ENCODE measurements at regions not wholly inside any gene's neighbourhood (a gene's known extent, or its start where the extent isn't known, plus 50 kb on each side); places are given as distances from the start of the nearest gene placed in this dataset.

DNA sequence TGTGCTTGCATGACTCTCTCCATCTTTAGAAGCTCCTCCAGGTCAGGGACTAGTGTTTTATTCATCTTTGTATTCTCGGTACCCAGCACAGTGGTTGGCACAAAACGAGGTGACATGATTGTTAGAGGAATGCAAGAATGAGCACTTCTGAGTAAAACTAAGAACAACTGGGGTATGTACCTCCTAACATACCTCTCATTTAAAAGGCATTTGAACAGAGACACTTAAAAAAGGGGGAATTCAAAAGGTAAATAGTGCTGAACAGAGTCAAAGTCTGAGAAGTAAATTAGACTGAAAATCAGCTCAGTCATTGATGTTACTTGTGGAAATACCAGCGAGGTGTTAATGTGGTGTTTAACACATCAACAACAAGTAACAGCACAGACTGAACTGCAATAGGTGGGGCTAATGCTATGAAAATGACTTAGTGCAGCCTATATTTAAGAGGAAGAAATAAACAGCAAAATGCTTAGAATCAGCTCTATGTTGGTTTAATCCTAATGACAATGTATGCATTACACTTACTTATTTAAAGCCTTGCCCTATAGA is 102.4 kb downstream of the TMCO5A start:
- Mint-ChIP-seq H3K27me3 (peaks cover 7% of the 10 kb centered on the region), H3K4me1 (no peaks in the 10 kb centered on the region), H3K4me3 (no peak overlapping the region), H3K27ac (no peak overlapping the region), H3K9me3 (ENCODE audit: insufficient read depth) (no peaks in the 10 kb centered on the region)
- Histone ChIP-seq H2AFZ (ENCODE audit: insufficient read depth, low read depth, low read length, poor library complexity, severe bottlenecking) (no peak overlapping the region), H3K79me2 (ENCODE audit: control insufficient read depth, insufficient read depth, low read length) (no peaks in the 10 kb centered on the region), H3K36me3 (replicated peaks in 1 of 2; ENCODE audit: control extremely low read depth in 1 of 2, control insufficient read depth in 1 of 2, extremely low read depth in 1 of 2, insufficient read depth in 2 of 2, low read length in 1 of 2) (no peaks in the 10 kb centered on the region), H3K27me3 (replicated peaks in 1 of 4; ENCODE audit: control extremely low read depth in 1 of 4, control insufficient read depth in 3 of 4, insufficient read depth in 4 of 4, low read length in 3 of 4) (peaks cover 0 to 6% (median 3%) of the 10 kb centered on the region in 4 experiments), H3K4me3 (ENCODE audit: control extremely low read depth in 1 of 5, extremely low read depth in 1 of 5, insufficient read depth in 1 of 5, low read depth in 2 of 5, low read length in 4 of 5) (no peak overlapping the region), H3K9ac (ENCODE audit: low read length) (no peak overlapping the region), H3K9me3 (ENCODE audit: control extremely low read depth in 1 of 3, control insufficient read depth in 2 of 3, insufficient read depth in 1 of 3, low read length in 2 of 3) (no peaks in the 10 kb centered on the region), H3K4me1 (ENCODE audit: control insufficient read depth in 2 of 2, insufficient read depth in 2 of 2, low read length in 2 of 2) (no peaks in the 10 kb centered on the region), H3K27ac (ENCODE audit: low read length in 2 of 2) (no peak overlapping the region), H3K4me2 (replicated peaks; ENCODE audit: low read depth, low read length, poor library complexity, severe bottlenecking) (no peak overlapping the region), H4K20me1 (ENCODE audit: control insufficient read depth, insufficient read depth, low read length, poor library complexity, severe bottlenecking) (no peaks in the 10 kb centered on the region)
- intact Hi-C loops (cut with micrococcal nuclease) = no loop called here
- ChIA-PET CTCF (interaction anchor here (1.3 kb wide), 1 partner anchor 318 kb away, joined by 3 read pairs; no protein-coding TSS in a partner anchor), POLR2A (no interaction called here)
- no peak for TF ChIP-seq EZH2 (IDR thresholded peaks at IDR 0.05; ENCODE audit: borderline replicate concordance, insufficient read depth, low read depth, low read length, poor library complexity, severe bottlenecking)
- TF ChIP-seq, protein P1, sequence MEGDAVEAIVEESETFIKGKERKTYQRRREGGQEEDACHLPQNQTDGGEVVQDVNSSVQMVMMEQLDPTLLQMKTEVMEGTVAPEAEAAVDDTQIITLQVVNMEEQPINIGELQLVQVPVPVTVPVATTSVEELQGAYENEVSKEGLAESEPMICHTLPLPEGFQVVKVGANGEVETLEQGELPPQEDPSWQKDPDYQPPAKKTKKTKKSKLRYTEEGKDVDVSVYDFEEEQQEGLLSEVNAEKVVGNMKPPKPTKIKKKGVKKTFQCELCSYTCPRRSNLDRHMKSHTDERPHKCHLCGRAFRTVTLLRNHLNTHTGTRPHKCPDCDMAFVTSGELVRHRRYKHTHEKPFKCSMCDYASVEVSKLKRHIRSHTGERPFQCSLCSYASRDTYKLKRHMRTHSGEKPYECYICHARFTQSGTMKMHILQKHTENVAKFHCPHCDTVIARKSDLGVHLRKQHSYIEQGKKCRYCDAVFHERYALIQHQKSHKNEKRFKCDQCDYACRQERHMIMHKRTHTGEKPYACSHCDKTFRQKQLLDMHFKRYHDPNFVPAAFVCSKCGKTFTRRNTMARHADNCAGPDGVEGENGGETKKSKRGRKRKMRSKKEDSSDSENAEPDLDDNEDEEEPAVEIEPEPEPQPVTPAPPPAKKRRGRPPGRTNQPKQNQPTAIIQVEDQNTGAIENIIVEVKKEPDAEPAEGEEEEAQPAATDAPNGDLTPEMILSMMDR (IDR thresholded peaks at IDR 0.05) = no peak
- no peak for DNase-seq
- WGBS (ENCODE audit: insufficient coverage) = no CpG with 5 or more reads among the region's 3 CpGs
- no peak for ATAC-seq (ENCODE audit: low read depth)

DNA sequence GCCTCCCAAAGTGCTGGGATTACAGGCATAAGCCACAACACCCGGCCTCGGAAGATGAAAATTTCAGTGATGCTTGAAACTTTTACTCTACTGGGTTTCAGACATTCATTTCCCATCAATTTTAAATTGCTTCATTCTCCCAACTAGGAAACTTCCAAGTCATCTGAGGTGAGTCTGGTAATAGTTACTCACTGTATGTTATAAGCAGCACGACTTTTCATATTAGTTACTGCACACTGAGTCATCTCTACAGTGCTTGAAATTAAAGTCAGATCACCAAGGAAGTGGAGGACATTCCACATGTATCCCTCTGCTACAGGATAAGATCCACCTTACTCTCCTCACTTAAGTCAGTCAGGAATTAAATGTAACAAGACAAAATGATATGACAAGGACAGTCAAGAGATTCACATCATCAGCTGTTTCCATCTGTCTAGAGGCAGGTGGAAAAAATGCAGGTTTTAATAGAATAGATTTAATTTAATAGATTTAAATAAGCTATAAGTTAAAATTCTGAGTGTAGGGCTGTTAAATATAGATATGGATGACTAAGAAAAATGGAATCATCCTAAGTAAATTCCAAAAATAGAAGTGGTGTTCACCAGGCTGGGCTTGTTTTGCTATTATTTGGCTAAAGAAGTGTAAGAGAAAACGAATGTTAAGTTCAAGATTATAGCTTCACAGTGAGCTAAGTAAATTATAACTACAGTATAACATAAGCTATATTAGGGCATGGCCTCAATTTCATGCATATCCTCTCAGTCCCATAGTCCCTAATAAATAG is 104.4 kb downstream of the TMCO5A start:
- Mint-ChIP-seq H3K27ac (no peak overlapping the region), H3K4me3 (no peak overlapping the region), H3K4me1 (no peaks in the 10 kb centered on the region), H3K27me3 (peaks cover 11% of the 10 kb centered on the region), H3K9me3 (ENCODE audit: insufficient read depth) (no peaks in the 10 kb centered on the region)
- Histone ChIP-seq H3K27me3 (replicated peaks in 1 of 4; ENCODE audit: control extremely low read depth in 1 of 4, control insufficient read depth in 3 of 4, insufficient read depth in 4 of 4, low read length in 3 of 4) (peaks cover 0 to 6% (median 3%) of the 10 kb centered on the region in 4 experiments), H3K9ac (ENCODE audit: low read length) (no peak overlapping the region), H3K36me3 (replicated peaks in 1 of 2; ENCODE audit: control extremely low read depth in 1 of 2, control insufficient read depth in 1 of 2, extremely low read depth in 1 of 2, insufficient read depth in 2 of 2, low read length in 1 of 2) (no peaks in the 10 kb centered on the region), H3K27ac (ENCODE audit: low read length in 2 of 2) (no peak overlapping the region), H3K79me2 (ENCODE audit: control insufficient read depth, insufficient read depth, low read length) (no peaks in the 10 kb centered on the region), H3K9me3 (ENCODE audit: control extremely low read depth in 1 of 3, control insufficient read depth in 2 of 3, insufficient read depth in 1 of 3, low read length in 2 of 3) (no peaks in the 10 kb centered on the region), H3K4me3 (ENCODE audit: control extremely low read depth in 1 of 5, extremely low read depth in 1 of 5, insufficient read depth in 1 of 5, low read depth in 2 of 5, low read length in 4 of 5) (no peak overlapping the region), H3K4me1 (ENCODE audit: control insufficient read depth in 2 of 2, insufficient read depth in 2 of 2, low read length in 2 of 2) (no peaks in the 10 kb centered on the region), H4K20me1 (ENCODE audit: control insufficient read depth, insufficient read depth, low read length, poor library complexity, severe bottlenecking) (no peaks in the 10 kb centered on the region), H3K4me2 (replicated peaks; ENCODE audit: low read depth, low read length, poor library complexity, severe bottlenecking) (no peak overlapping the region), H2AFZ (ENCODE audit: insufficient read depth, low read depth, low read length, poor library complexity, severe bottlenecking) (no peak overlapping the region)
- ATAC-seq (ENCODE audit: low read depth) = no peak
- ChIA-PET POLR2A (no interaction called here), CTCF (no interaction called here)
- no CpG with 5 or more reads among the region's 4 CpGs for WGBS (ENCODE audit: insufficient coverage)
- intact Hi-C loops (cut with micrococcal nuclease) = no loop called here
- DNase-seq = no peak
- TF ChIP-seq, protein P1 (IDR thresholded peaks at IDR 0.05) = no peak
- TF ChIP-seq EZH2 (IDR thresholded peaks at IDR 0.05; ENCODE audit: borderline replicate concordance, insufficient read depth, low read depth, low read length, poor library complexity, severe bottlenecking) = no peak
